ENCODE measurements at regions not wholly inside any gene's neighbourhood (a gene's known extent, or its start where the extent isn't known, plus 50 kb on each side); places are given as distances from the start of the nearest gene placed in this dataset.
"Not testable (repeated sequence)": the region's sequence is repeated elsewhere in the genome, so short reads cannot be mapped to it uniquely, and the experiment has no call there.

- no peak for DNase-seq
These were observed 76.1 kb upstream of the CNIH3 start for GRCh38 chr1:224539971-224540370.

GRCh38 chr1:224540535-224540934 lies 75.6 kb upstream of the CNIH3 start:
- no peak for DNase-seq

GRCh38 chr1:224541072-224541790 lies 74.9 kb upstream of the CNIH3 start:
- DNase-seq = no peak

- no peak for DNase-seq
These were observed 74.1 kb upstream of the CNIH3 start for GRCh38 chr1:224541901-224542630.

GRCh38 chr1:224542783-224543440 lies 73.2 kb upstream of the CNIH3 start:
- peak; percentile 57 for DNase-seq

- DNase-seq = no peak
These were observed 72.7 kb upstream of the CNIH3 start for GRCh38 chr1:224543453-224543852.

GRCh38 chr1:224544346-224545110 lies 71.6 kb upstream of the CNIH3 start:
- no peak for DNase-seq

GRCh38 chr1:224545571-224545970 lies 70.5 kb upstream of the CNIH3 start:
- DNase-seq = no peak

GRCh38 chr1:224548676-224549075 lies 67.4 kb upstream of the CNIH3 start:
- DNase-seq = no peak

GRCh38 chr1:224551189-224551588 lies 64.9 kb upstream of the CNIH3 start:
- DNase-seq = not testable (repeated sequence)

- DNase-seq = no peak
These were observed 62.1 kb upstream of the CNIH3 start for GRCh38 chr1:224554056-224554455.

- no peak for DNase-seq
These were observed 61.4 kb upstream of the CNIH3 start for GRCh38 chr1:224554620-224555259.

GRCh38 chr1:224558904-224559303 lies 57.2 kb upstream of the CNIH3 start:
- DNase-seq = no peak

- no peak for DNase-seq
These were observed 56.0 kb upstream of the CNIH3 start for GRCh38 chr1:224559981-224560728.

GRCh38 chr1:224562881-224563280 lies 53.2 kb upstream of the CNIH3 start:
- not testable (repeated sequence) for DNase-seq

GRCh38 chr1:224563666-224564065 lies 52.5 kb upstream of the CNIH3 start:
- no peak for DNase-seq

- DNase-seq = no peak
These were observed 51.5 kb upstream of the CNIH3 start for GRCh38 chr1:224564454-224565084.

- DNase-seq = peak; percentile 88
These were observed 50.9 kb upstream of the CNIH3 start for GRCh38 chr1:224565186-224565585.

- peak; percentile 11 for DNase-seq
These were observed 50.3 kb upstream of the CNIH3 start for GRCh38 chr1:224565611-224566406.

Measured in DMS53 (cell line).